GM21825 (cell line): ENCODE measurements at regions not wholly inside any gene's neighbourhood (a gene's known extent, or its start where the extent isn't known, plus 50 kb on each side); places are given as distances from the start of the nearest gene placed in this dataset.

ENCODE experiments used
- ATAC-seq: cut with Tn5 transposase; IDR thresholded peaks from one replicate; pipeline ENCODE4 v1.9.1; 2021; ENCODE audit warnings: mild to moderate bottlenecking, moderate library complexity; ENCODE audit not compliant: unreplicated experiment

DNA sequence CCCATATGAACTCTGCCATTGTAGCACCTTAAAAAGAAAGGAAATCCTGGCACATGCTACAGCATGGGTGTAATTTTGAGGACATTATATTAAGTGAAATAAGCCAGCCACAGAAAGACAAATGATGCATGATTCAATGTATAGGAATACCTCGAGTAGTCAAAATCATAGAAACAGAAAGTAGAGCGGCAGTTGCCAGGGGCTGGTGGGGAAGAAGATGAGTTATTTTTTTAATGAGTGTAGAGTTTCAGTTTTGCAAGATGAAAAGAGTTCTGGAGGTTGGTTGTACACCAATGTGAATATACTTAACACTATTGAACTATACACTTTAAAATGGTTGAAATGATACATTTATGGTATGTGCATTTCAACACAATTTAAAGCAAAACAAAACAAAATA is 133.0 kb downstream of the ZDHHC21 start:
- no peak for ATAC-seq

DNA sequence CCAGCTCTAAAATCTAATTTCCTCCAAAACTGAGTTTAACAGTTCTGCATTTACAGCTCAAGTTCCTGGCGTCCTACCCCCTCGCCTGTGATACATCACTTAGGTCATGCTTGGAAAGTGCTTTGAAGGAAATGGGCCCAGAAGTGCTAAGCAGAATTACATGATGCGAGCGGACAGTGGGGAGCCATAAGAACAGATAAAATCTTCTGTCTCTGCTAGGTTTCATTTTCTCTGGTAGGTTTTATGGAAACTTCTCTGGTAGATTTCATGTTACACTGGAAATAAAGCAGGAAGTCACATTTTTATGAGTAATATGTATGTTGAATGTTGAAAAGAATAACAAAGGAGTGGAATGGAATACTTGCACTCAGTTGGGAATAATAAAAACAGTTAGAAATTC is 138.3 kb downstream of the ZDHHC21 start:
- ATAC-seq = no peak

DNA sequence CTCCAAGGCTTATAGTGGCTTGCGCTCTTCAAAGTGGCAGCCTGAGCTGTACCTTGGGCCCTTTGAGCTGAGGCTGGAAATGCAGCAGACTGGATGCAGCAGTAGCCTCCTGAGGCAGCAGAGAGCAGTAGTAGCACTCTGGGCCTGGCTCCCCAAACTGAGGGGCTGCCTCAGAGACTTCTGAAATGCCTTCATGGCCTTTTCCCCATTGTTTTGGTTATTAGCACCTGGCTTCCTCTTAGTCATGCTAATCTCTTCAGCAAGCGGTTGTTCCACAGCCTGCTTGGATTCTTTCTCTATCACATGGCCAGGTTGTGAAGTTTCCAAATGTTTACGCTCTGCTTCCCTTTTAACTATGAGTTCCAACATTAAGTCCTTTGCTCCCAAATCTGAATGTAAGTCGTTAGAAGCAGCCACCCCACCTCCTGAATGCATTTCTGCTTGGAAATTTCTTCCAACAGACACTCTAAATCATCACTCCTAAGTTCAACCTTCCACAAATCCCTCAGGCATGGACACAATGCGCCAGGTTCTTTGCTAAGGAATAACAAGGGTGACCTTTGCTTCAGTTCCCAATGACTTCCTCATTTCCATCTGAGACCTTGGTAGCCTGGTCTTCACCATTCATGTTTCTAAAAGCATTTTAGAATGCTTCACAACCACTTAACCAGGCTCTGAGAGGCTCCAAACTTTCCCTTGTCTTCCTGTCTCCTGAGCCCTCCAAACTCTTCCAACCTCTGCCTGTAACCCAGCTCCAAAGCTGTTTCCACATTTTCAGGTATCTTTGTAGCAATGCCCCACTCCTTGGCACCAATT is 145.8 kb downstream of the ZDHHC21 start:
- ATAC-seq = no peak

DNA sequence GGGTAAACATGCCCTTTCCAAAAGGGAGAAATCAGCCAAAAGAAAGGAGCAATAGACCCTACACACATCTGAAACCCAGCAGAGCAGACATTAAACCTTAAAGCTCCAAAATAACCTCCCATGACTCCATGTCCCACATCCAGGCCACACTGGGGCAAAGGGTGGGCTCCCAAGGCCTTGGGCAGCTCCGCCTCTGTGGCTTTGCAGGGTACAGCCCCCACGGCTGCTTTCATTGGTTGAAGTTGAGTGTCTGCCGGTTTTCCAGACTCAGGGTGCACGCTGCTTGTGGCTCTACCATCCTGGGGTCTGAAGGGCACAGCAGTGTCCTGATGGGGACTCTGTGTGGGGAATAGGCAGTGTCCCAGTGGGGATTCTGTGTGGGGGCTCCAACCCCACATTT is 146.5 kb downstream of the ZDHHC21 start:
- ATAC-seq = no peak

DNA sequence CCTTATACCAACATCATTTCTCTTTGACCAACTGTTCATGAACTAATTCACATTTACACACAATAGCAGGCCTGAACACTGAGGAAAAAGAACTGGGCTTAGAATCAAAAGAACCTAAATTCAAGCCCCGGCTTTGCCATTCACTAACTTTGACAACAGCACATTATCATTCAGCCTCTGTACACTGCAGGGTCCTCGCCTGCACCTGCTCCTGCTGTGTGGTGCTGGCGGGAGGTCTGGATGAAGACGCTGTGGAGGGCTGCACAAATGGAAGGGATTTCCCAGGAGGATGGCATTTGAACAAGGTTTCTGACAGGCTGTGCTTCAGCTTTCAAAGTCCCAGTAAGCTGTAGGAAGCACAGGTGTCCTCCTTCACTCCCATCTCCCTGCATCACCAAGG is 151.2 kb downstream of the ZDHHC21 start:
- ATAC-seq = no peak

DNA sequence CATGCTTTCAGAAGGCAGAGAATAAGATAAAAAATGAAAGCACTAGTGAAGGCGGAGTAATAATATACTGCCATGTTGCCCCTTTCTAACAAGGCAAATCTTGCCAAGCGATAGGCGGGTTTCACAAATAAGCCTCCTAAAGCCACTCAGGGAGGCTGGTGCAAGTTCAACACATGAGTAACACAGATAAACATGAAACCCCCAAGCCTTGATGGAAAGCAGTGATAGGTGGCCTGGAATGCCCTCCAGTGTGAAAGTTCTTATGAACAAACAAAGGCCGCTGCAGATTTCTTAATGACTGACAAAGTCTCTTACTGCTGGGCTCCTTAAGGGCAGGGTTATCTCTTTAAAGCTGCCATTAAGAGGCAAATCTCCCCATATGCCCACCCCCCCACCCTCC is 154.7 kb downstream of the ZDHHC21 start:
- no peak for ATAC-seq

DNA sequence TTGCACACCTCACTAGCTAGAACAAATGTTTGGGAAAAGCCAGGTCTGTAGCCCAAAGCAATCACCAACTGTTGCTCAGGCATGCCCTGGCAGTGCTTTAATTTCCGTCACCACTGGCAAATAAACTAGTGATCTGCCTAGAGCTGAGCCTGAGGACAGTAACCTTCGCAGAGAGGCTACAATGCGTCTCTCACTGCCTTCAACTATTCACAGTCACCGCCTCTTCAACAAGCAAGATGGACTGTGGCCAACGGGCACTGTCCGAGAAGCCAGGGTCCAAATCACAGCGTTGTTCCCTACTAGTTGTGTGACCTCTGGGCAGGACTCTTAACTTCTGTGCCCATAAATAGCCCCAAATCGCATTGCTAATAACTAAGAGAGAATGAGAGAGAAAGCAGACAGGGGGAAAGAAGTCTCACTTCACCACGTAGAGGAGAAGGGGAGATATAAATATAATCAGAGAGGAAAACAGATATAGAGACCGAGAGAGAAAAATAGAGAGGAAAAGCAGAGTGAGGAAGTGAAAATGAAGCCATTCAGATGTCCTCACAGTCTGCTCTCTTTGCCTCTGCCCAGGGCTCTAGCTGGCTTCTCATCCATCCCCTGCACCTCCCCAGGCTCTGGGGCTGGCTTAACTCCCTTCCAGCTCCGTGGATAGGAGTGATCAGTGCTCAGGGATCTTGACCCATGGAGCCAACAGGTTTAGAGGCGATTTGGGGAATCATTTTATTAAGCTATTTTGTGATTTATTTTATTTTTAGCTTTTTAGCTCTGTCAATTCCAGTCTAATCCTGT is 157.9 kb downstream of the ZDHHC21 start:
- no peak for ATAC-seq

DNA sequence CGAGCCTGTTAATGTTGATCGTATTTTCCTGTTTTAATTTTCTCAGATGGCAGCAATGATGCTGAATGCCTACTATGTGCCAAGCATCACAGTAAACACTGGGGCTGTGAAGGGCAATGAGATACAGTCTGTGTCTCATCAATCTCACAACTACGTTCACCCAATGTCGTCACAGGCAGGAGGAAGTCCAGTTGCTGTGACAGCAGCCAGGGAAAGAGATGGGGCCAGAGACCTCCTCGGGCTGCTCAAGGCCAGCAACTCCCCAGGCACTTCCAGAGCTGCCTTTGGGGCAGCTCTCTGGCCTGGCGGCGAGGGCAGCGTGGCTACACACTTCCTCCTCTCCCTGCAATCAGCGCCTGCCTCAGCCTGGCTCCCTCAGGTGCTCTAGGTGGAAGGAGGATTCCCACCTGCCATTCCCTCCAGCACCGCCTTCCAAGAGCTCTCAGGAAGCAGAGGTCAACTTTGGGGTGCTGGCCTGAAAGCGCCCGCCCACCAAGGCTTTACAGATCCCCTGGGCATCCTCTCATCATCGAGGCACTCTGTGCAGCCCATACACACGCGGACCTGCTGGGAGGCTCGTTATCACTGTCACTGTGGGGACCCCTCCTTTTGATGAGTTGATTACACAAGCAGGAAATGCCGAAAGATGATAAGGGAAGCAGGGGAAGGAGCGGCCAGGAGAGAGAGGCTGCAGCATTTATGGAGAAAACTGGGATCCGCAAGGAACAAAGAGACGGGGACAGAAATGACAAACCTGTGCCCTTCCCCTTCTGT is 159.2 kb downstream of the ZDHHC21 start:
- ATAC-seq = no peak

DNA sequence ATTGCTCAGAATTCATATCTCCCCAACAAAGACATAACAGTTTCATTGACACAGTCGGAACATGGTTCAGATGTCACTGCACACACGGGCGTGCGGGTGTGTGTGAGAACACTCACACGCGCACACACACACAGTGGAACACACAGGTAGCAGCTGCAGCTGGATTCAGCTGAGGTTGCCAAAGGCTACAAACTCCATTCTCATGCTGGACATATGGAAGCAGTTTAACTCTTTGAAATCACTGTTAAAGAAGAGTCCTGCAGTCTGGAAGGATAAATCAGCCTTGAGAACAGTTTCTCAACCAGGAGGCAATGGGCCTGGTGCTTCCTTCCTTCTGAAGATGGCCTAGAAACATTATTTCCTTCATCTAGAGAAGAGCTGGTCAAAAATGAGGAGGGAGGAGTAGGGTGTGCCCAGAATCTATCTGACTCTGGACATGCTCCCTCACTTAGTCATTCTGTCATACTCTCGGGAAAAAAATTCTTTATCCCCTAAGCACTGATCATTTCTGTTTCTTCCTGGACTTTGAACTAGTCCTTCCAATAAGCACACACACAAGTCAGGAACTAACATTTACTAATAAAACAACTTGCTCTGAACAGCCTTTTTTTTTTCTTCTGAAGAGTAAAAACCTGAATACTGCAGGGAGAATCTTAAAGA is 160.6 kb downstream of the ZDHHC21 start:
- no peak for ATAC-seq

DNA sequence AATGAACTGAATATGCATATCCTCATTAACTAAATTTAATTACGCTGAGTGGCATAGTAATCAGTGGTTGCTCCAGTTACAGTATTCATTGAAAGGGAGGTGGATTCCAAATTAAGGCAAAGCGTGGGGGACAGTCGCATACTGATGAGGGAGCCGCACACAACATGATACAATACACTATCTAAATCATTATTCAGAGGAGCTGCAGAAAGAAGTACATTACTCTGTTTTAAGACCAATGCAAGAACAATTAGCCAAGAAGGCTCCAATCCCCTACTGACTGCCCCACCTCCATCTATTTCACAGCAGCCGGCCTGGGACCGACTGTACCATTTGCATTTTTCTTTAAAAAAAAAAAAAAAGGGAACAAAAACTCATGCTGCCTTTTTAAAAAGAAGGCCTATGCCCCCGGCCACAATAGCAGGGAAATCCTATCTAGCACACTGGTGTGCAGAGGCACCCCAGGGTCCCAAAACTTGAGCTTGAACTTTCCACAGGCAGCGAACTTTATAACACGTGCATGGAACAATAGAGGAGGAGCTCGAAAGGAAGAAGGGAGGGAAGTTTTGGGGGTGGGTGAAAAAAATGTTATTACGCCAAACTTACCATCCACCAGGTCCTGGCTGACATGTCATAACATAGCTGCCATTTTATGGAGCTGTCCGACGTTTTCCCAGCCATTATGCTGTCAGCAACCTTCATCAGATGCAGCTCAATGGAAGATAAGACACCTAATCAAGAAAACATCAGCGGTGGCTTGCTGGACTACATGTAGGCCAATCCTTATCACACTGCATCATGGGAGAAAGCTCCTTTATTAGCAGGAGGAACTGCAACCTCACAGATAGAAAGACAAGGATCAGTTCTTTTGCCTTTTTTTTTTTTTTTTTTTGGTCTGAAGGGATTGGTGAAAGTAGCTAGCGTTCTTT is 161.6 kb downstream of the ZDHHC21 start:
- no peak for ATAC-seq

DNA sequence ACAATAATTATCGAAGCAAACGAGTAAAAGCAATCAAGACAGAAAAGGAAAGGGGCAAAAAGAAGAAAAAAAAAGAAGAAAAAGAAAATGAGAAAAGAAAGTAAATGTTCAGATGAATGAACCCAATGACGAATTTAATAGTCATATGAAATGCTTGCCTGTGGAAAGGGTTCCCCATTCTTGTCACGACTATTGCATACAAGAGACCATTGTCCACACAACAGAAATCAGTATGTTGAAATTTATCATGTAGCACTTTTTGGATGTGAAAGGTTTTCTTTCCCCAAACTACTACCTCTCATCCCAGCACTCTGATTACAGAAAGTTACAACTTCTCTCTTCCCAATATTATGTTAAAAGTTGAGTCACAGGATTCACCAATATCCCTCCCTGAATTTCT is 162.4 kb downstream of the ZDHHC21 start:
- no peak for ATAC-seq

DNA sequence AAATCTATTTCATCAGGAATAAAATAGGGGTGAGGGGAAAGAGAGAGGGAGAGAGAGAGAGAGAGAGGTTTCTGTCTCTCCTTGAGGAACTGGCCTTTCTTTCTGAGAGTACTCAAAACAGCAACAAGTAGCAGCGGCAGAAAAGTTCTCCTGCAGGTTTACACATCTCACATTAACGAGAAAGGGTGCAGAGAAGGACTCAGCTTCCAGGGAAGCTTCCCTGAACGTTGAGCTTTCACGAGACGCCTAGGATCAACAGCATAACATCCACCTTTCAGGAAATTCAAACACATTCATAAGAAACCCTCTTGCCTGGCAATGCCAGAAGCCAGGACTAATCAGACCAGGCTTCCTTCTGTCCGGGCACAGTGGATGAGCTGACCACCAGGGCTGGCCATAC is 162.9 kb downstream of the ZDHHC21 start:
- ATAC-seq = no peak

DNA sequence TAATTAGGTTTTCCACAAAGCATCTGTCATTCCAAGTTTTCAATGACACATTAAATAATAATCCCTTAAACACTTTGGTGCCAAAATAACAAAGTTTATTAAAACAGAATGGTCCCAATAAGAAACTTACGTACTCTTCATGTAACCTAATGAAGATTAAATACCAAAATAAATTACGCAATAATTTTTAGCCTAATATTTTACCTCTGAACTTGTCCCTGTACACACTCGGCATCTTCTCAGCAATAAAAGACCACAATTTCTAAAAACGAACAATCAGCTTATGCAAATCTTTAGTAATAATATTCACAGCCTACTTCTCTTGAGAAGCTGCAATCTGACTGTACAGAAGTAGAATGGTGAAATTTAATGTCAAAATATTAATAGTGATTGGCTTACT is 163.6 kb downstream of the ZDHHC21 start:
- ATAC-seq = no peak

DNA sequence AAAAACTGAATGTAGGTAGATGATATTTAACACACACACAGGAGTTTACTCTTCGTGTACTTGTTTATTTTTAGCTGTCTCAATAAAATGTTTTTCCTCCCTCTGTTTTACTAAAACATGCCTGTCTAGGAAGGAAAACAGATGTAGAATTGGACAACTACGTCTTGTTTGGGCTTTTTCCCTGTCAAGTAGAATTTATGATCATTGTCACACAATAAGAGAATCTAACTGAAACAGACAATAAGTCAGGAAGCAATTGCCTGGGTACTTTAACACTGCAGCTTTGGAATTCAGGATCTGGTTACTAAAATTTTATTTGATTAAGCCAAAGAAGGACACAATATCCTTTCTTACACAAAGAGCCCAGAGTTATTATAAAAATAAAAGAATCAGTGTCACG is 164.2 kb downstream of the ZDHHC21 start:
- ATAC-seq = no peak

DNA sequence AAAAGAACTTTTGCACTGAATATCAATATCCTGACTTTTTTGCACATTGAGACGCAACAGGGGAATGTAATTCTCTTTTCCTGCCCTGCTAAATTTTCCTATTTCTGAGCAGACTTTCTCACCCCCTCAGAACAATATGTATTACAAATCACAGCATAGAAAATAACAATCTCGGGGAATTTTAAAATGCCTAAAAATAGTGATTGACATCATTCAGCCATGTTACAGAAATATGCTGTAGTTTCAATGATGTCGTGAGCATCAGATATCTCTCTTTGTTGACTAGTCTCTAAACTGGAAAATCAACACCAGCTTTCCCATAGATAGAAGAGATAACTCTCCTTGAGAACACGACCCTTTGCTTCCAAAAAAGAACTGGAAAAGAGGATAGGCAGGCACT is 166.7 kb downstream of the ZDHHC21 start:
- ATAC-seq = no peak

DNA sequence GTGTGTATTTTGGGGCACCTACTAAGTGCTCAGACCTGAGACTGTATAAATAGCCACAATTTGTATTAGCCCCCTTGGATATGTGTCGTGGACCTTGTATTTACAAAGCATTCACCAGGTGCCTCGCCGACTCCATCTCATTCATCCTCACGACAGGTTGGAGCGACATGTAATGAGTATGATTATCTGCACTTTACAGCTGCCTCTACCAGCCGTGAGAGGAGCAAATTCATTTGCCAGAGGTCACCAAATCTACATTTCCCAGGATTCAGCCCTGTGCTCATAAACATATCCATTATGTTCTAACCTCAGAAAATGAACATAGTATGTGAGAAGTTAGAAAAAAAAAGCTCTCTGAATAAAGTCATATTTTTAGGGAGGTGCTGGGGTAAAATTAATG is 167.4 kb downstream of the ZDHHC21 start:
- no peak for ATAC-seq

DNA sequence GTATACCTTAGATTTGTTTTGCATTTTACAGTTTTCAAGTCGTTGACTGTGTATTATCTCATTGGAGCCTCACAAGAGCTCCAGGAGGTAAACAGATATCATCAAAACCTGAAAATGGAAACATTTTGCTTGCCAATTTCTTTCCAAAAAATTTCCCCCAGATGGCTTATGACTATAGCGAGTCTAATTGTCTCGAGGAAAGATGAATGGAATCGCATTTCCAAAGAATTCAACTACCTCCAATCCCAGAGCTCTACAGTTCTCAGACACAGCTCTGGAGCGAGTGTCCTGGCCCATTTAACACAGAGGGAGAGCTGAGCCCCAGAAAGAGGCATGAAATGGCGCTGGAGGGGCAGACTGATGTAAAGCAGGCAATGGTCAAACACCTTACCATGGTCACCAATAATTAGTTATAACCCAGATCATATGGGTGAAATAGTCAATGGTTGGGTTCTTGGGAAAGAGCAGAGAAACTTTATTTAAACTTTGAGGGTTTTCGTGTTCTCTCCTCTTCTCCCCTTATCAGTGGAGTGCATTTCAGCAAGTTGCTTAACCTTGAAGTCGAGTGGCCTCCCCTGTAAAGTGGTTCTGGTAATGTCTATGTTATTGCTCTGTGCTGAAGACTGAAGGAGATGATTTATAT is 168.2 kb downstream of the ZDHHC21 start:
- no peak for ATAC-seq

DNA sequence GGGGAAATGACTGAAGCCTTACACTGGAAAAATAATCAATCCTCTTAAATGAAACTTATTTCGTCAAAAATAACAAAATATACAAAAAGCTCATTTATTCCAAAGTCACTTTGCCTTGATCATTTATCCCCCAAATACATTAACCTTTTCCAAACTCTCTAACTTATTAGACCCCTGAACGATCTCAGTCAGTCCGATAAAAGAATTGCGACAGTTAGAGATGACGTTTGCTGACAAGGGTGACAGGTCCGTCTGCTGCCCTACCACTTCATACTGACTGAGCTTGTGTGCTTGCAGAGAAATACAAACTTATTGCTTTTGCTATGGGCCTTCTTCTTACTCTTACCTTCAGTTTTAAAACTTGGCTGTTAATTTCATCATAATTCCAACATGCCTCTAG is 169.7 kb downstream of the ZDHHC21 start:
- ATAC-seq = no peak

DNA sequence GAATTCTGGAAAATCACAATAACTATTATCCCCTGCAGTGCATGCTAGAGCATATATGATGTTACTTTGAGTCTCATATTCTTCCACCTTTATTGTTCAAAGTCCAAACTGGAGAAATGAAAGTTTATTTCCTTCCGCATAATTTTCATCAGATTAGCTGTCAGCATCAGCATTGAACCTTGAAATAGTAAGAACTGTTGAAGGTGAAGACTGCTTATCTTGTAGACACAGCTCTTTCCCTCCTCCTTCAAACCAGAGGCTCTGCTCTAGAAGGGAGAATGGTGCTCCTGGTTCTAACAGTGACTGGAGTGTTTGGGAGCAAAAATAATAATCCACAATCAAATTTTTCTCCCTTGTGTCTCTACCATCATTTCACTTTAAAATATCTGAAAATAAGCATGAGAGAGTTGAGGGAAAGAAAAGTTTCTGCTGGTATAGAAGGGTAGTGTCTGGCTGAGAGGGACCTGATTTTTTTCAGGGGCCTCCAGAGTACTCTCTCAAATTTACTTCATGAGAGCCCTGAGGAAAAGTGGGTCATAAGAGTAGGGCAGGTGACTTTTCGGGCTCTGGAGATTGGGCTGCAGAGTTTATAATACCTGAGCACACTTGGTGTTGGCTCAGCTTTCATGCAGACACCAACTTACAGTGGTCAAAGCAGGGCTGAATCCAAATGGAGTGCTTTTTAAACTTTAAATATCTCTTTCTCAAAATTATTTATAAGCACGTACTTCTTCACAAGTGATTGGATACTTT is 170.4 kb downstream of the ZDHHC21 start:
- no peak for ATAC-seq
